ENCODE measurements at regions not wholly inside any gene's neighbourhood (a gene's known extent, or its start where the extent isn't known, plus 50 kb on each side); places are given as distances from the start of the nearest gene placed in this dataset.
A peak's percentile ranks its signal among the peaks of the same experiment; 100 is the strongest.

DNA sequence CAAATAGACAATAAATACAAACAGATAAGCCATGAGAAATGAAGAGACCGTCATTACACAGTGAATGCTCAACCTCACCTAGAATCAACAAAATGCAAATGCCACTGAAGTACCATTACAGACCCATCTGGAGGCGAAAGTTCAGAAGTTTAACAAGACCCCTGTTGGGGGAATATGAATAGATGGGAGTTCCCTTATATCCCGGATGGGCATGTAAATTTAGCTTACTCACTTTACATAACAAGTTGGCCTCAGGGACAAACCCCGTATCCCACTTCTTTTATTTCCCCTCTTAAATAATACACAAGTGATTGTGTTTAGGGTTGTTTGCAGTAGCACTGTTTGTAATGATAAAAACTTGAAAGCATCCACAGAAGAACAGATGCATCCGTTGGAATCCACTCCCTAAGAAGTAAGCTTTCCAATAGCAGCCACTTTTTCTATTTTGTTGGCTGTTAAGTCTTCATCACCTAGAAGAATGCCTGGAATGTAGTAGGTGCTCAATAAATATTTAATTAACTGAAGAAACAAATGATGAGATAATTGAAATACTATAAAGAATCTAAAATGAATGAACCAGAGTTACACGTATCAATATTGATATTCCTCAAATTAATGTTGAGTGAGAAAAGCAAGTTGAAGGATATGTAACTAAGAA, 1076.3 kb upstream of the TENM3 start:
- DNase-seq (ENCODE audit: low read depth in 2 of 2), result no peak

GRCh38 chr4:181168011-181168805, 1075.0 kb upstream of the TENM3 start:
- peak in 1 of 2 experiments; percentile 1 for DNase-seq (ENCODE audit: low read depth in 2 of 2)

DNA sequence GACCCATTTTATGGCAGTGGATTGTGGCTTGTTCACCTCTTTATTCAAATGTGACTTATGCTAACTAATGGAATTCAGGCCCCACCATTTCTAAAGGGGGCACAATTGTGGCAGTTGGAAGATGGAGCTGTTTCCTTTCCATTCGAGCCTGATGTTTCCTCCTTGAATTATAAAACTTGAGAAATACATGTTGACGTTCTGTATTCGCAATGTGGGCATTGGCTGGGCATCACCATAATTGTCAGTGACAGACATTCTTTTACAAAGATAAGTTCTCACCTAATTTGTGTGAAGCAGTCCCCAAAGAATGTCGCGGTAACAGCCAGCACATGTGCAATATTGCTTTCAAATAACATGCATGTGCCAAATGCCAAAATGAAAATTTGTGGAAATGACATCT, 1070.2 kb upstream of the TENM3 start:
- no peak for DNase-seq (ENCODE audit: low read depth in 2 of 2)

DNA sequence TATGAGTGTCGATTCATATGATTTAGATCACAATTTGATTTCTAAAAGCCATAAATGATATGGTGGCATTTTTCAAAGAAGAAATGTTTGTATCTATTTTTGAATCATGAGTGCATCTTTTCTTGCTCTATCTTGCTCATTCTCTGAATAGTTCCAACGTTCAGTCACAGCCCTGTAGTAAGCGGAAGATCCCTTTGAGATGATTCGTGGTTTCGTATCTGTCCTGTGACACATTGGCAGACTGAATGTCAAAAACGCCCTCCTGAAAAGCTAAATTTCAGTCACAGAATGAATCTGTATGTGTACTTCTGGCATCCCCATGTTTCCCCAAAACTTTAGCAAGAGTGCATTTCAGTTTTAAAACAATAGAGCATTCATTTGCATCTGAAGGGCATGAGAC, 1066.9 kb upstream of the TENM3 start:
- DNase-seq (ENCODE audit: low read depth in 2 of 2), result no peak

- no peak for DNase-seq (ENCODE audit: low read depth in 2 of 2)
These were observed 1061.9 kb upstream of the TENM3 start for GRCh38 chr4:181181331-181181730.

DNA sequence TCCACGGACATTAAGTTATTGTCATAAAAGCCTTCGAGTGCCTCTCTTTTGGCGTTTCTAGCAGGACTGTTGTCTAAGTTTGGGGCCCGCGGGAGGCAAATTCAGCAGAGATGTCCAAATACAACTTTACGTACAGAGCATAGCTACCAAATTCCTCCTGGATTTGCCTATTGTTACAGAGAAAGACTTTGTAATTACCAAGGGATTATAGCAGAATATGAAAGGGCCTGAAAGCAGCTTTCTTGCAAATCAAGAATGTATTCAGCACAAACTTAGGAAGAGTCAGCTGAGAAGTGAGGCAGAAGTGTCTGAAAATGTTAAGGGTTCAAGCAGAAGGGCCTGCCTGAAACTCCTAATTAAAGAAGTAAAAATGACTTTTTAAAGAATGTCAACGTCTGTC, 1053.5 kb upstream of the TENM3 start:
- DNase-seq (ENCODE audit: low read depth in 2 of 2), result no peak

DNA sequence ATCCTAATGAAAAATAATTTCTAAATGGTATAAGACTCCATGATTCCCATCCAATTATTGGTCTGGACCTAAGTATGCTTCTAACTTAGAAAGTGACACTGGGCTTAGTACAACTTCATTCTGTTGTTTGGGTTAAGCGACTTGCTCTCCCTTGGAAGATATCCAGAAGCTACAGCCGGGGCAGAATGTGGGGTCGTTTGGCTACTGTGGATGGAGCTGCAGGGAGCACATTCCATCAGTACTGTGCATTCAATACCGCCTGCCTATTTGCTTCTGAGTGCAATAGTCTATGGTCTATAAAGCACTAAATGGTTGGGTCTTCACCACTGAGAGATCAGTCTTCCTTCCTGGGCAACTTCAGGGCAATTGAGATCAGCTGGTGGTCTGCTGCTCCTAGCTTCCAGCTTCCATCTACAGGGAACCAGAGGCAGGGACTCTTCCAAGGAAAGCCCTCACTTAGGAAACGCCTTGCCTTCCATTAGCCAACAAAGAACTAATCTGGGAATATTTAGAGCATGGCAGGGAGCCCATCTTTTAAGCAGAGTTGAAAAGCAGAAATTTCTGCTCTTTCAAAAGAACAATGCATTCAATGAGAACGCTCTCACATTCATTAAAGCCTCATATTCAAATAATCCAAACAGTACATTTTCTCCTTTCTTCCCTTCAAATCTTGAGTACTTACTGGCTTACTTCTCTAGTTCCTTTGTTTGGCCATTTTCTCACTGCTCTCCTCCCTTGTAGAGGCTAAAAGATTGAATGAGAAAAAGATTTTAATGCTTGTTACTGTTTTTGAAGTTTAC, 1049.9 kb upstream of the TENM3 start:
- no peak for DNase-seq (ENCODE audit: low read depth in 2 of 2)

DNA sequence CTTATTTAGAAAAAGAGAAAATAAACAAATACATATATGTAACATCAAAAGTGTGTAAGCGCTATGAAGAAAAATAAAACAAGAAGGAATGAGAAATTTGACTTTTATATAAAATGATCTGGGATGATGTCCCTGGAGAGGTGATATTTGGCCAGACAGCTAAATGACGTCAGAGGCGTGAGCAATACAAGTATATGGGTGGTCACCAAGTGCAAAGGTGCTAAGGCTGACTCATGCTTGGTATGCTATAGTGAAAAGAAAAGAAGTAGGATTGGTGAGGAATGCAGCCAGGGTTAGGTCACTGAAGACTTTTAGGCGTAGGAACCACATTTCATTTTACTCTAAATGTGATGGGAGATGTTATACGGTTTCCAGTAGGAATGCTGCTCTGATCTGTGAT, 1049.1 kb upstream of the TENM3 start:
- DNase-seq (ENCODE audit: low read depth in 2 of 2), result no peak

DNA sequence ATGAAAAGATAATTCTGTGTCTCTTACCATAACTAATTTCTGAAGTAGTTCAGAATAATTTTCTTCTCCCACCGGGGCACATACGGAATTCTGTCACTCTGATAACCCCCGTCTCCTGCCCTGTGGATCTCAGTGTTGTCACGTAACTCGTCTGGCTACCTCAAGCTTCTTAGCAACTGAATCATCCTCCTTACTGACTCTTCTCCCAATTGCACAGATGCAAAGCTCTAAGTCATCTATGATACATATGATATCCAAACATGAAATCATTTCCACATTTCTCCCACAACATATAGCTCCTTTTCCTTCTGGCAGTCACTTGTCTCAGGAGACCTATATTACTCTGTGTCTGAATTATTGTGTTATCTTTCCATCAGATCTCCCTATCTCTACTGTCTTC, 1043.1 kb upstream of the TENM3 start:
- no peak for DNase-seq (ENCODE audit: low read depth in 2 of 2)

- DNase-seq (ENCODE audit: low read depth in 2 of 2), result no peak
These were observed 1041.0 kb upstream of the TENM3 start for GRCh38 chr4:181202240-181202639.

DNA sequence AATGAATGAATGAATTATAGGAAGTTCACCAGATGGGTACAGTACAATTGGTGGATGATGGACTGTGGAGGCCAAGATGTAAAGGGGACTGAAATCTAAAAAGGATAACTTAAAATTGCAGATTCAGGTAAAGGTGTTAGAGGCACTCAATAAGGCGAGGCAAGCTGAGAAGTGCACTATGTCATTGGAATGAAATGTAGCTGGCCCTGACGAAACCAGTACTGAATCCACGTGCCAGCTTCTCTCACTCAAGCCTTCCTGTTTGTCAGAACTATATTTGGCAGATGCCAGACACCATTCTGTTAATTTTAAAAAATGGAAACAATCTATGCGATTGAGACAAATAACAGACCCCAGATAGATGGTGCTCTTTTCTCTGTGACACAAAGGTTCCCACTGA, 1039.1 kb upstream of the TENM3 start:
- no peak for DNase-seq (ENCODE audit: low read depth in 2 of 2)

DNA sequence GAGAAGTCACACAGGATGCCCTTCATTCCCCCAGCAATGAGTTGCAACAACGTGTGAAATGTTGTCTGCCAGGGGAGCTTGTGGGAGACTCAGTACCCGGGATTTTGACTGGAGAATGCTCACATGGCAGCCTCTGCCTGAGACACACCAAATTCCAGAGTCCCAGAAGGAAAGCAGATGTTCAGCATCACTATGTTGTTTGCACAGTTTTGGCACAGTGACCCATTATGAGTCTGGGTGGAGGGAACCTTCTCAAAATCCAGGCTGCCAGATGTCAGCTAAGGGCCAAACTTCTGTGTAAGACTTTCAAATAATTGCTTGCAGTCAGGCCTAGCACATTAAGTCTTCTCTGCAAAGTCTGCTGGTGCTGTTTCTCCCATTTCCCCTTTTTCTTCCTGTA, 1029.7 kb upstream of the TENM3 start:
- DNase-seq (ENCODE audit: low read depth in 2 of 2), result no peak

- DNase-seq (ENCODE audit: low read depth in 2 of 2), result no peak
These were observed 1026.7 kb upstream of the TENM3 start for GRCh38 chr4:181216501-181216900.

DNA sequence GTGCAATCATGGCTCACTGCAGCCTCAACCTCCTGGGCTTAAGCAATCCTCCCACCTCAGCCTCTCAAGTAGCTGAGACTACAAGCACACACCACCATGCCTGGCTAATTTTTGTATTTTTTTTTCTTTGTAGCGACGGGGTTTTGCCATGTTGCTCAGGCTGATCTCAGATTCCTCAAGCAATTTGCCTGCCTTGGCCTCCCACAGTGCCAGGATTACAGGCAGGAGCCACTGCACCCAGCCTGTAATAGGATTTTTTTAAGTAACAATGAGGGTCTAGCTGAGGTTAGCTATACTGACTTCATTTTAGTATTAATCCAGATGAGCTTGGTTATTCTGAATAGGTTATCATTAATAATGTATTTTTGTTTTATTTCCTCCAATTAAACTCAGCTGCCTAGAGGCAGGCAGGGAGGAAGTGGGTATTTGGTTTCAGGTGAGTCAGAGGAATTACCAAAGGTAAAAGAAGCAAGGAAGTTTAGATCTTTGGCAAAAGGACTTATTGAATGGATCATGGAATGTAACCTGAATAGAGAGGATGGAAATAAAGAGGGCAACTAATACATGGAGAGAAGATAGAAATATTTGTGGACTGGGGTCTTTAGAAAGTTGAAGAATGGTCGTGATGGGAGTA, 1023.3 kb upstream of the TENM3 start:
- no peak for DNase-seq (ENCODE audit: low read depth in 2 of 2)

- no peak for DNase-seq (ENCODE audit: low read depth in 2 of 2)
These were observed 1018.4 kb upstream of the TENM3 start for GRCh38 chr4:181224852-181225251.

- DNase-seq (ENCODE audit: low read depth in 2 of 2), result no peak
These were observed 1017.5 kb upstream of the TENM3 start for GRCh38 chr4:181225616-181226261.

- no peak for DNase-seq (ENCODE audit: low read depth in 2 of 2)
These were observed 1008.1 kb upstream of the TENM3 start for GRCh38 chr4:181234951-181235680.

DNA sequence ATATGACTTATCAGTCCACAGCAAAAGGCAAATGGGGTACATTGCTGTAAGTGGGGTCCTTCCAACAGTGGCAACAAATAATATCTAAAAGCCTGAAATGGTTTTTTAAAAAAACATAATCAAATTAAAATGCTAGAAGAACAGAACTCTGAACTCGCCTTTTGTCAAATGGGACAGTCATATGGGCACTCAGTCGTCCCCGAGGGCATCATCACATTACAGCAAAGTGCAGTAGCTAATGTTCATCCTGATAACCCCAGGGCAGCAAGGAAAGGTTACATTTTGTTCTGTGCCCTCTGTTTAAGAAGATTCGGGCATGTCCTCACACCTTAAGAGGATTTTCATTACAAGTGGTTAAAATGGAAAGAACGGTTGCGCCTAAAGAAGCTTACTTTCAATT, 997.9 kb upstream of the TENM3 start:
- DNase-seq (ENCODE audit: low read depth in 2 of 2), result no peak

- DNase-seq (ENCODE audit: low read depth in 2 of 2), result no peak
These were observed 994.2 kb upstream of the TENM3 start for GRCh38 chr4:181249031-181249430.

DNA sequence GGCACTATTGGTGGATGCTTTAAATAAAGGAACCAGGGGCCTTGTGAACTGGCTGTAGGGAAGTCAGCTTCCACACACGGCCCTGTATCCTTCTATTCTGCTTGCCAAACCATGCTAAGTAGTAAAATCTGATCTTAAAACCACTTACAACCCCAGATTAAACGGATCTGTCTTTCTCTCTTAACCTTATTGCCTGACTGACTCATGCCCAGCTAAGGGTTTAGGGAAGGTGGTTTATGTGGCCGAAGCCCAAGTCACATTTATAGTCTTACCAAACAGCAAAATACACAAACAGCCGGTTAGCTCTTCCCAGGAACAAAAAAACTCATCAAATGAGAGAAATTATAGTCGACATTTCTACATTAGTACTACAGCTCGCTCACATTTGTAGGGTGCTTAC, 988.4 kb upstream of the TENM3 start:
- DNase-seq (ENCODE audit: low read depth in 2 of 2), result no peak

DNA sequence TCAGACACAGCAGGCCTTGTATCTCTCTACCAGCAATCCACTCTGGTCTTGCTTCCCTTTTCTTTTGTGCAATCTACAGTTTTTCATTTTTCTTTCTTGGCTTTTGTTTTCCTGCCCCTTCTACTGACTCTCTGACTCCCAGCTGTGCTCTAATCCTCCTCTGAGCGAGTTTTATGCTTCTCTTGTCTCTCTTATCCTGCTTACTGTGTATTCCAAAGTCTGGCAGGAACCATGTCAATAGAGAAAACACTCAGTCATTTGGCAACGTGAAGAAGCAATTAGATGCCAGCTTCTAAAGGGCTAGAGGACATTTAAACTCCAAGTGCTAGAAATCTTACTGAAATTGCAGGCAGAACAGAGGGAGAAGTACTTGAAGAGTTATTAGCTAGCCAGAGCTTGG, 984.6 kb upstream of the TENM3 start:
- no peak for DNase-seq (ENCODE audit: low read depth in 2 of 2)
